ENCODE measurements at regions not wholly inside any gene's neighbourhood (a gene's known extent, or its start where the extent isn't known, plus 50 kb on each side); places are given as distances from the start of the nearest gene placed in this dataset.
A peak's percentile ranks its signal among the peaks of the same experiment; 100 is the strongest.
"Not testable (repeated sequence)": the region's sequence is repeated elsewhere in the genome, so short reads cannot be mapped to it uniquely, and the experiment has no call there.

GRCh38 chr21:28099001-28099705, 893.5 kb downstream of the LTN1 start:
- no peak for DNase-seq

GRCh38 chr21:28091466-28091865, 901.2 kb downstream of the LTN1 start:
- DNase-seq, result no peak

DNA sequence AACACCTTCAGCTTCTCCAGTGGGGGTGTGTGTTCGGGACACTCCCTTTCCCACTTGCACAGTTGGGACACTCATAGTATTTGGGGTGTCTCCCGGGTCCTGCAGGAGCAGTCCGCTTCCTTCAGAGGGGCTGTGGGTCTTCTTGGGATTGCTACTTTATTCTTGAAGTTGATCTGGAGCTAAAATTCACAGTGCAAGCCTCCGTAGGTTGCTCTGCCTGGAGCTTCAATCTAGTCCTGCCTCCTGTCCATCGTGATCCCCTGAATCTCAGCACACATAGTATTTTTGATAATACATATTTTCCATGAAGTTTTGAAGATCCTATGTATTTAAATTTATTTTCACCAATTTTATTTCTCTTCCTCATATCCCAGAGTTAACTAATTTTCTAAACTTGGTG, 902.1 kb downstream of the LTN1 start:
- DNase-seq, result no peak

- no peak for DNase-seq
These were observed 902.9 kb downstream of the LTN1 start for GRCh38 chr21:28089599-28090441.

- DNase-seq, result peak; percentile 48
These were observed 905.7 kb downstream of the LTN1 start for GRCh38 chr21:28086861-28087581.

GRCh38 chr21:28084951-28085350, 907.7 kb downstream of the LTN1 start:
- DNase-seq, result no peak

DNA sequence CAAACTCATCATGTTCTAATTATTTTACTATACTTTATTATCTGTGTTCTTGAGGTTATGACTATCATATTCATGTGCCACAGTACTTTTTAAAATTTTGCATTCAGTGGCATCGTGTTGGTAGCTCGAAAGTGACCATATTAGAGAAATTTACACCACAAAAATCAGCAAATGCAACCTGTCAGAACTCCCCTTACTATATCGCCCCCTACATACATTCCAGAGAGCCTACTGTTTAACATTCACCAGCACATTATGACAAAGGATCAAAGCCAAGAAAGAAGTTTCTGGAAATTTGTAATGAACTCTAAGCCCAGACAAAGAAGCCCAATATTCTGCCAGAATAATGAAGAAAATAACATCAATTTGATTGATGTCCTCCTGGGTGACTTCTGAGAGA, 909.3 kb downstream of the LTN1 start:
- DNase-seq, result no peak

DNA sequence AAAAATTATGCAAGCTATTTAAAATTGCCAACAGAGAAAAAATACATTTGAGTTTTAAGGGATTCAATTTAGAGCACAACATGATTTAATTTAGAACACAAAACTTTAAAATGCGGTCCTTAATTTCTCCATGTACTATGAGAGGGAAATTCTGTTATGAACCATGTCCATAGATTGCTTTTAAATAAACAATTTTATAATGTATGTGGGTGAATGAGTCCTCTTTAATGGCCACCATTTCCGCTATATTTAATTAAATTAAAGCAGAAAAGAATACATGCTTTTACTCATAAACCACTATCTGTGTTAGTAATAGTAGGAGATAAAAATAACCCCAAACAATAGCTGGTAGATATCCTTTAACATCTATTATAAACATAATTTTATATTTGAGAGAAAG, 914.6 kb downstream of the LTN1 start:
- no peak for DNase-seq

GRCh38 chr21:28074676-28075075, 918.0 kb downstream of the LTN1 start:
- DNase-seq, result no peak

GRCh38 chr21:28072601-28073000, 920.1 kb downstream of the LTN1 start:
- DNase-seq, result no peak

DNA sequence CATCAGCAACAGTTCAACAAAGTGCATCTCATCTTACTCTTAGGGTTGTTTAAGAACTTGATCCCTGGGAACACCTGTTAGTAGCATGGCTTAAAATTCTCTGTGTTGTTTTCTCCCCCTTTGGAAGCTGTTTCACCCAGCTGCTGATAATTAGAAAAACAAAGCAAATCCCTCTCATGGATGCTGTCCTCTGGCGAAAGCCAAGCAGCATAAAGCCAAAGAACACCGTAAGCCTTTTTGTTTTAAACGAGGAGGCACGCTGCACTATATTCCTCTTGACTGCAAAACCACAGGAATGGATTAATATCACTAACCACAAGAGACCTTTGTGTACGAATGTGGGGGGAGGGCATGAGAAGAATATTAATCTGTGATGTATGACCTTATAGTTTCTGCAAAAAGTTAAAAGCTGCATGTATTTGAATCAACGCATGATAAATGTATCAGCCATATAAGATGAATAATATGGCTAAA, 923.2 kb downstream of the LTN1 start:
- no peak for DNase-seq

DNA sequence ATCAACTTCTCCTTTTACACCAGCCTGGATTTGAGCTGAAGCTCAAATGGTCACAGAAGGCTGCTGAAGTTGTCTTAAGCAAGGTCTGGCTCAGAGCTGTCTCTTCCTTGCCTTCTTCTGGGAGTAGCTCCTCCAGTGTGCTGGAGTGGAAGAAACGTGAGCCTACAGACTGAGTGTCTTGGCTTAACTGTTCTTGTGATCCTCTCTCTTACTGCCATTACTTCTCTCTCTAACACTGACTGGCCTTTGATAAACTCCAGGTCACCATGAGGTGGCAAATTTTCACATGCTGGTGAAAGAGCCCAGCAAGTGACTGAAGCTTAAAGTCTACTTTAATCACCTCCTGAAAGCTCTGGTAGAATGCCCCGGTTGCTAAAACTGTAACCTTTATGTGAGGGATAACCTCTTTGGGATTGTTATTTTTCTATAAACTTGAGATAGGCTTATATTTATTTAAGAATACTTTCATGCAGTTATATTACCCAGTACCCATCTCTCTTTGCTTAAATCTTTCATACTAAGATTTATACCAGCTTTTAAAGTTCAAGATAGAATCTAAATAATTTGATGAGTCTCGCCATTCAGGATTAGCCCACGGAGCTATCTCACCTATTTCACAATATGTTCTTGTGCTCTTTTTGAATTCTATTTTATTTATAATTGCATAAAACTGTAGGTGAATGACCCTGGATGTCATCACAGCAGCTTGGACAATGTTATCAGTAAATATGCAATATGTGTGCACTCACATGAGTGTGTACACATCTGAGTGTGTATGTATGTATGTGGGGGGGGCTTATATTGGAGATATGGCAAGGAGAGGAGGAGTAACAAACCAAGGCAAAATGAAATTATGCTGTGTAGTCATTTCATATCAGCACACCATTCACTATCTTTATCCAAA, 924.0 kb downstream of the LTN1 start:
- no peak for DNase-seq

GRCh38 chr21:28066596-28067387, 925.9 kb downstream of the LTN1 start:
- DNase-seq, result no peak

DNA sequence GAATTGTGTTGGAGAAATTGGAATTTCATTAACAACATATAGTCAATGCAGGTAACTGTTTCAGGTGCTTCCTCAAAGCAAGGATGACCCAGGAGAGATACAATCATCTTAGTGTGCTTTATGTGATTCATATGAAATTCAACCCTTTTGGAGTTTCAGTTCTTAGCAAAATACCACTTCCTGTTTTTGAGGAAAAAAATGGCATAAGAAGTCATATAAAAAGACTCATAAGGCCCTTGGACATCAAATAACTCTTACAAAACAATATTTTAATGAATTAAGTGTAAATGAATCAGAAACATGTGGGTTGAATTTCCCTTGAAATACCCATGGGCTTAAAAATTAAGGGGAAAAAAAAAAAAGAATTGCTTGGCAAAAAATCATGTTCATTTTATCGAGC, 926.6 kb downstream of the LTN1 start:
- peak; percentile 2 for DNase-seq

DNA sequence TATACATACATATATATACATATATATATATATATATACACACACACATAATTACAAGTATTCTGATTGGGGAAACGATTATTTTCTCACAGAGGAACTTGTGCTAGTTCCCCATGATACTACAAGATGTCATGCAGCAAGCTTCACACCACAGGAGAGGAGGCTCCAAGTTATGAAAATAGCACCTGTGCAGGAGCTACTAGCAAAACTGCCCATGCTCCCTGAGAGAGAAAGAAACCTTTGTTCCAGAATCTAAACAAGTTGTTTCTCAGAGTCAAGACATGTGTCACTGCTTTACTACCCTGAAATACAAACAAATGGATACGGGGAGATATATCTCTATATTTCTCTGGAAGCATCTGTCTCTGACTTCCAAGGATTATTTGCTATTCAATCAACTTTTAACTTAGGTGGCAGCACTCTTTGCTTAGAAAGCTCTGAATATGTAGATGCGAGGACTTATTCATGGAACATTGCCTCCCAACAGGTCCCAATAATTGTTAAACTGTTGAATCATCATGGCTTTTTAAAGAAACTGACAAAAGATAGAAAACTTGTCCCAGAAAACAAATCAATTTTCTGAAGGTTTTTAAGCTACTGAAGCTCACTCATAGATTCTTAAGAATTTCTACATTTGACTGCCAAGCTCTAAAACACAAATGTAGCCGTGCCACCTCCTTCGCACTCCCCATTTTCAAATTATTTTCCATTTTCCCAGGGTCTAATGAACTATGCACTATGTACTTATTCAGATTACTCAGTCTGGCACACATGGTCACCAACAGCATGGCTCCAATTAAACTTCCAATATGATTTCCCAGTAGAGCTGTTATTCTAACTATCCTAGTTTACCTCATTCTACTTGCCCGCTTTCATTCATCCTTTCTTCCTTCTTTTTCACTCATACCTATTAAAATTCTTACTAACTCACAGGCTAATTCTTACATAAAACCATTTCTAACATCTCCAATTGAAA, 929.1 kb downstream of the LTN1 start:
- peak; percentile 3 for DNase-seq

DNA sequence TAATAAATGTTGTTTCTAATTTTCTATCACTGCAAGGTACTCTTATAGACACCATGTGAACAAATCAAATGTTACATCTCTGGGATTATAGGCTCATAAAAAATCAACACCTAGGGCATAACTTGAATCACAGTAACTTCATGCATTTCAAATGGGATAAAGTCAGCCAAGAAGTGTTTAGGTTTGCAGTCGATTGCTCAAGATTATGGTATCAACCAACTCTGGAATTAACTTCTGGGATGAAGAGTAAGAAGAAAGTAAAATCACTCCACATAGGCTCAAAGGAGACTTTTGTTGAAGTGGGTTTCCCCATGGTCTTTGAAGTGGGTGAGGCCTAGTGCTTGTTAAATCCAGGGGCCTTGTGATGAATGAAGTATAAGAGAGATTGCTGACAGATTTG, 939.7 kb downstream of the LTN1 start:
- DNase-seq, result not testable (repeated sequence)

DNA sequence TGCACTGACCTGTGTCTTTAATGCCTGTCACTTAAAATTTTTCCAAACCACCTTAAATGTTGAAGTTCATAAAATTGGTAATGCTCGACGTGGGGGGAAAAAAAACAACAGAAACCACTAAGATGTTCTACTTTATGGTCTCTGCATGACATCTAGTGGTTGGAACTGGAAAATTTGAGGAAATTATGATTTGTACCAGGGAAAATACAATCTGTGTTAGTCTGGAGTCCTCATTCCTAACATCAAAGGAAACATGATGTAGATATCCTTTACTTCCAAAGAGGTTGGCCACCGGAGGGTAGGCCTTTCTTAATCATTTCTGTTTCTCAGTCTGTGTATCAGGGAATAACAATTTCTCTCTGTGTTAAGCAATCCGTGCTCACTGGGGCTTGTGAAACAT, 941.0 kb downstream of the LTN1 start:
- DNase-seq, result not testable (repeated sequence)

DNA sequence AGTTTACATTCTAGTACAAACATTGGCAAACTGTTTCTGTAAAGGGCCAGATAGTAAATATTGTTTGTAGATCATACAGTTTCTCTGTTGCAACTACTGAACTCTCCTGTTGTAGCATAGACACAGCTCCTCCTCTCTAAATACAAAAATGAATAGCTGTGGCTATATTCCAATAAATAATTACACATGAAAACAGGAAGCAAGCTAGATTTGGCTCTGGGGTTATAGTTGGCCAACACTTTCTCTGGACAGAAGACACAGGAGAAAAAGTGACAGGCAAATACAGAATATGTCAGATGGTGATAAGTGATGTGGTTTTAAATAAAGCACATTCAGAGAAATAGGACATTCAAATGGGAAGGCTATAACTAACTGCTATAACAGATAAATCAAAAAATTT, 957.0 kb downstream of the LTN1 start:
- not testable (repeated sequence) for DNase-seq

GRCh38 chr21:28034916-28035315, 957.8 kb downstream of the LTN1 start:
- not testable (repeated sequence) for DNase-seq

DNA sequence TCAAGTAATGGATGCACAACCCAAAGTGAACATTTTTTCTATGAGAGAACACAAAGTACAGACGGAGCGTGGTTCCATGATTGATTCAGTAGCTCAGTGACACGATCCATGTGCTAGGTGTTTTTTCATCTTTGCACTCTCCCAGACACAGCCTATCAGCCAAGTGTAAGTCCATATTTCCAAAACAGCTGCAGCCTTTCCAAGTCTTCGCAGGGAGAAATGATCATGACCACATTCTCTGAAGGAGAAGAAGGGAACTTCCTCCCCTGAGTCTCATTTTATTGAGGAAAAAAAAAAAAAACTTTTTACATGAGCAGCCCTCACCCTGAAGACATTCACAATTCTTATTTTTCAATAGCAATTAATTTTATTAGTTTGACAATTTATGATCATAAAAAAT, 958.3 kb downstream of the LTN1 start:
- not testable (repeated sequence) for DNase-seq

Measured in RPMI8226 (cell line).